HCT116 (cell line): ENCODE measurements at regions not wholly inside any gene's neighbourhood (a gene's known extent, or its start where the extent isn't known, plus 50 kb on each side); places are given as distances from the start of the nearest gene placed in this dataset.

Experiments used
- ATAC-seq: fragments of 200-7000 bp; cut with Tn5 transposase; 2 replicates; pipeline ENCODE4 v1.9.1; 2020; ENCODE audit warnings: mild to moderate bottlenecking, moderate library complexity
- BruUV-seq: library from RNA; stranded (reverse); fragments of 400-500 nt; replicated peaks from 2 replicates; lab custom pipeline; 2021; lab: Mats Ljungman, UMichigan
- CTCF ChIA-PET: fragments of 300-600 bp; sonication (Branson Sonifier 250); formaldehyde crosslinking; loops from one replicate; lab custom pipeline; 2021; ENCODE audit warnings: antibody characterized with exemption; lab: Charles Lee
- POLR2A ChIA-PET: fragments of 300-600, 350-600 bp; sonication (Branson Sonifier 250); formaldehyde crosslinking; loops from one replicate; lab custom pipeline; 2021; ENCODE audit warnings: antibody characterized with exemption; lab: Charles Lee
- RAD21 ChIA-PET, 2 experiments: fragments of 300-600 bp; sonication (Branson Sonifier 250); formaldehyde crosslinking; loops; one replicate each; lab custom pipeline; 2023; ENCODE audit warnings: low total read pairs in 2 of 2; ENCODE audit not compliant: uncharacterized antibody in 2 of 2, unreplicated experiment in 2 of 2, low non-redundant PET in 1 of 2; lab: Charles Lee
- DNase-seq: peaks from one replicate; pipeline ENCODE4 v3.0.0-alpha.2; 2010; ENCODE audit warnings: low read depth, low spot score
- H2AFZ ChIP-seq: fragments of 200-600 bp; shearing (Covaris generic), sonication (generic); 2 replicates; pipeline ENCODE4 v1.6.1; 2017; ENCODE audit warnings: low read depth, mixed run types, mixed read lengths, antibody characterized with exemption, low read length; ENCODE audit not compliant: poor library complexity, severe bottlenecking
- H3K27ac ChIP-seq: 2 replicates; pipeline ENCODE4 v1.5.1; 2012; ENCODE audit warnings: low read depth, low read length
- H3K27me3 ChIP-seq: fragments of 200-600 bp; sonication (generic); 2 replicates; pipeline ENCODE4 v1.6.1; 2016; ENCODE audit warnings: mixed run types, low read length, mixed read lengths; ENCODE audit not compliant: insufficient read depth
- H3K36me3 ChIP-seq, 2 experiments: fragments of 200-500 bp in 1 of 2; fragments of 200-600 bp in 1 of 2; sonication (Bioruptor generic) in 1 of 2; sonication (generic) in 1 of 2; 2 replicates each; pipeline versions ENCODE4 v1.5.1 to v1.6.1; 2014 to 2016; ENCODE audit warnings: low read length in 2 of 2, inconsistent platforms in 1 of 2, mixed read lengths in 1 of 2, mixed run types in 1 of 2; ENCODE audit not compliant: insufficient read depth in 2 of 2, control insufficient read depth in 1 of 2
- H3K4me1 ChIP-seq, 2 experiments: fragments of 200-600 bp in 1 of 2; sonication (generic) in 1 of 2; 2 replicates each; pipeline versions ENCODE4 v1.5.1 to v1.6.1; 2012 to 2017; ENCODE audit warnings: low read length in 2 of 2, inconsistent platforms in 1 of 2, mild to moderate bottlenecking in 1 of 2, mixed read lengths in 1 of 2, mixed run types in 1 of 2, moderate library complexity in 1 of 2; ENCODE audit not compliant: insufficient read depth in 2 of 2, control insufficient read depth in 1 of 2
- H3K4me2 ChIP-seq: fragments of 200-600 bp; sonication (generic); 2 replicates; pipeline ENCODE4 v1.6.1; 2017; ENCODE audit warnings: mixed run types, low read length, mixed read lengths
- H3K4me3 ChIP-seq, 2 experiments: fragments of 200-600 bp in 1 of 2; sonication (generic) in 1 of 2; replicated peaks in 1 of 2; 2 replicates each; pipeline ENCODE4 v1.5.1; 2011 to 2016; ENCODE audit warnings: low read length in 2 of 2, control low read depth in 1 of 2, low read depth in 1 of 2, mild to moderate bottlenecking in 1 of 2, mixed read lengths in 1 of 2, mixed run types in 1 of 2
- H3K79me2 ChIP-seq: fragments of 200-600 bp; sonication (generic); 2 replicates; pipeline ENCODE4 v1.6.1; 2017; ENCODE audit warnings: mild to moderate bottlenecking, mixed run types, low read length, moderate library complexity, mixed read lengths; ENCODE audit not compliant: insufficient read depth
- H3K9ac ChIP-seq: fragments of 200-600 bp; sonication (generic); 2 replicates; pipeline ENCODE4 v1.6.1; 2016; ENCODE audit warnings: low read length, mixed read lengths
- H3K9me2 ChIP-seq: fragments of 200-600 bp; sonication (generic), shearing (Covaris generic); 2 replicates; pipeline ENCODE4 v1.6.1; 2017; ENCODE audit warnings: mixed run types, mild to moderate bottlenecking, moderate library complexity; ENCODE audit not compliant: insufficient read depth
- H3K9me3 ChIP-seq, 2 experiments: fragments of 200-500 bp in 1 of 2; fragments of 200-600 bp in 1 of 2; sonication (Bioruptor generic) in 1 of 2; sonication (generic) in 1 of 2; 2 replicates each; pipeline ENCODE4 v1.6.1; 2014 to 2017; ENCODE audit warnings: low read length in 2 of 2, mixed read lengths in 2 of 2, inconsistent platforms in 1 of 2, low read depth in 1 of 2, mild to moderate bottlenecking in 1 of 2, mixed run types in 1 of 2, moderate library complexity in 1 of 2; ENCODE audit not compliant: control insufficient read depth in 1 of 2, insufficient read depth in 1 of 2
- H4K20me1 ChIP-seq: fragments of 200-600 bp; sonication (generic), shearing (Covaris generic); 2 replicates; pipeline ENCODE4 v1.6.1; 2017; ENCODE audit warnings: mixed run types, mild to moderate bottlenecking, moderate library complexity; ENCODE audit not compliant: insufficient read depth
- ATF3 ChIP-seq: IDR thresholded peaks from 2 replicates; pipeline ENCODE4 v1.6.1; 2012
- CBX3 ChIP-seq: IDR thresholded peaks from 2 replicates; pipeline ENCODE4 v1.6.1; 2012; ENCODE audit warnings: low read depth
- CEBPB ChIP-seq: IDR thresholded peaks from 2 replicates; pipeline ENCODE4 v1.6.1; 2012; ENCODE audit warnings: low read depth
- EGR1 ChIP-seq: IDR thresholded peaks from 2 replicates; pipeline ENCODE4 v1.6.1; 2012; ENCODE audit warnings: low read depth
- ELF1 ChIP-seq: IDR thresholded peaks from 2 replicates; pipeline ENCODE4 v1.6.1; 2012; ENCODE audit warnings: low read depth, borderline replicate concordance
- EZH2 ChIP-seq: fragments of 200-600 bp; sonication (generic); IDR thresholded peaks from 2 replicates; pipeline ENCODE4 v1.6.1; 2017; ENCODE audit warnings: antibody characterized with exemption, mixed run types
- EZH2phosphoT487 ChIP-seq: fragments of 200-600 bp; IDR thresholded peaks from 2 replicates; pipeline ENCODE4 v1.6.1; 2018; ENCODE audit warnings: antibody characterized with exemption, borderline replicate concordance
- FOSL1 ChIP-seq: IDR thresholded peaks from 2 replicates; pipeline ENCODE4 v1.6.1; 2012; ENCODE audit warnings: low read depth
- MAX ChIP-seq: IDR thresholded peaks from 2 replicates; pipeline ENCODE4 v1.6.1; 2012
- POLR2A ChIP-seq: IDR thresholded peaks from 2 replicates; pipeline ENCODE4 v1.7.0; 2011; ENCODE audit warnings: borderline replicate concordance; ENCODE audit not compliant: insufficient read depth, insufficient read length; ENCODE audit errors: extremely low read depth
- POLR2AphosphoS5 ChIP-seq: IDR thresholded peaks from 2 replicates; pipeline ENCODE4 v1.6.1; 2011; ENCODE audit warnings: mild to moderate bottlenecking, low read depth, low read length, moderate library complexity
- RAD21 ChIP-seq: IDR thresholded peaks from 2 replicates; pipeline ENCODE4 v1.6.1; 2012; ENCODE audit warnings: low read depth, mild to moderate bottlenecking
- REST ChIP-seq: IDR thresholded peaks from 2 replicates; pipeline ENCODE4 v1.6.1; 2012; ENCODE audit warnings: low read depth
- SRF ChIP-seq: IDR thresholded peaks from 2 replicates; pipeline ENCODE4 v1.6.1; 2012; ENCODE audit warnings: low read depth
- TCF7L2 ChIP-seq: IDR thresholded peaks from 2 replicates; pipeline ENCODE4 v1.7.0; 2011; ENCODE audit warnings: borderline replicate concordance, inconsistent platforms; ENCODE audit not compliant: insufficient read depth, insufficient read length; ENCODE audit errors: extremely low read depth
- YY1 ChIP-seq: IDR thresholded peaks from 2 replicates; pipeline ENCODE4 v1.6.1; 2011; ENCODE audit warnings: low read length, low read depth, moderate library complexity, mild to moderate bottlenecking; ENCODE audit not compliant: insufficient replicate concordance; ENCODE audit errors: extremely low read depth
- ZFX ChIP-seq: fragments of 450-650 bp; IDR thresholded peaks from 2 replicates; pipeline ENCODE4 v1.6.1; 2017
- ZNF274 ChIP-seq: fragments of 200-500 bp; sonication (Bioruptor generic); IDR thresholded peaks from 2 replicates; pipeline ENCODE4 v1.6.1; 2014; ENCODE audit warnings: mild to moderate bottlenecking, low read depth, low read length, inconsistent platforms
- intact Hi-C: fragments of 100-400 bp; cut with micrococcal nuclease; formaldehyde crosslinking; loops from 2 replicates; pipeline ENCODE4 v1.10.0; 2022
- TF ChIP-seq, protein P1 (sequence below): IDR thresholded peaks from 2 replicates; pipeline ENCODE4 v1.6.1; 2011; ENCODE audit warnings: mild to moderate bottlenecking, low read length, moderate library complexity; ENCODE audit not compliant: insufficient replicate concordance; ENCODE audit errors: extremely low read depth
- TF ChIP-seq, protein P2 (sequence below), 3 experiments: fragments of 200-600 bp in 1 of 3; sonication (generic) in 1 of 3; IDR thresholded peaks in 2 of 3; conservative IDR thresholded peaks in 1 of 3; 2 replicates each; pipeline ENCODE4 v1.5.1; 2012 to 2017; ENCODE audit warnings: low read depth in 2 of 3, low read length in 2 of 3, antibody characterized with exemption in 1 of 3, borderline replicate concordance in 1 of 3, control low read depth in 1 of 3, mild to moderate bottlenecking in 1 of 3, mixed read lengths in 1 of 3, mixed run types in 1 of 3, moderate library complexity in 1 of 3; ENCODE audit not compliant: insufficient read depth in 1 of 3

DNA sequence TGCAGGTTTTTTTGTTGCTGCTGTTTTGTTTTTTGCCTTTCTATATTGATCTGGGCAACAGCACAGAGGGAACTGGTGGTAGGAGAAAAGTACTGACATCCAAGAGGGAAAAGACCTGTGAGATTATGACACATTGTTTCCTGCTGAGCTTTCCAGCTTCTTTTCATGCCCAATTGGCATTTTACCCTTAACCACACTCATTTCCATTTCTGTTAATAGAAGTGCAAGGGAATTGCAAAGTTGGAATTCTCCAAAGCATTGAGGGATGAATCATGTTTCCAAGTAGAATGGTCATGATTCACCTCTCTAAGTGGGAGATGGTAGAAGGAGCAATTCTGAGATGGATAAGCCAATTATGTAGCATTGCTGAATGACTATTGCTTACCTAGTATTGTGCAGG, 161.5 kb downstream of the PPARGC1A start:
- Histone ChIP-seq H3K9ac (no peak overlapping the region), H3K4me1 (no peaks in the 10 kb centered on the region), H3K4me3 (no peak overlapping the region), H3K27me3 (no peaks in the 10 kb centered on the region), H3K36me3 (no peaks in the 10 kb centered on the region), H3K4me2 (no peak overlapping the region), H3K27ac (no peak overlapping the region), H3K9me2 (no peaks in the 10 kb centered on the region), H4K20me1 (no peaks in the 10 kb centered on the region), H3K9me3 (peaks cover 0 to 5% of the 10 kb centered on the region in 2 experiments; a peak in 2 of 4 replicates), H2AFZ (no peak overlapping the region), H3K79me2 (no peaks in the 10 kb centered on the region)
- BruUV-seq, result no TSS peak
- TF ChIP-seq ZNF274 (no peak), EGR1 (no peak), POLR2A (no peak), MAX (no peak), RAD21 (no peak), ATF3 (no peak), REST (no peak), SRF (no peak), EZH2phosphoT487 (no peak), POLR2AphosphoS5 (no peak), EZH2 (no peak), CBX3 (no peak), FOSL1 (no peak), ZFX (no peak), ELF1 (no peak), TCF7L2 (no peak), CEBPB (no peak), YY1 (no peak)
- TF ChIP-seq, protein P1, sequence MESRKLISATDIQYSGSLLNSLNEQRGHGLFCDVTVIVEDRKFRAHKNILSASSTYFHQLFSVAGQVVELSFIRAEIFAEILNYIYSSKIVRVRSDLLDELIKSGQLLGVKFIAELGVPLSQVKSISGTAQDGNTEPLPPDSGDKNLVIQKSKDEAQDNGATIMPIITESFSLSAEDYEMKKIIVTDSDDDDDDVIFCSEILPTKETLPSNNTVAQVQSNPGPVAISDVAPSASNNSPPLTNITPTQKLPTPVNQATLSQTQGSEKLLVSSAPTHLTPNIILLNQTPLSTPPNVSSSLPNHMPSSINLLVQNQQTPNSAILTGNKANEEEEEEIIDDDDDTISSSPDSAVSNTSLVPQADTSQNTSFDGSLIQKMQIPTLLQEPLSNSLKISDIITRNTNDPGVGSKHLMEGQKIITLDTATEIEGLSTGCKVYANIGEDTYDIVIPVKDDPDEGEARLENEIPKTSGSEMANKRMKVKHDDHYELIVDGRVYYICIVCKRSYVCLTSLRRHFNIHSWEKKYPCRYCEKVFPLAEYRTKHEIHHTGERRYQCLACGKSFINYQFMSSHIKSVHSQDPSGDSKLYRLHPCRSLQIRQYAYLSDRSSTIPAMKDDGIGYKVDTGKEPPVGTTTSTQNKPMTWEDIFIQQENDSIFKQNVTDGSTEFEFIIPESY, result no peak
- TF ChIP-seq, protein P2, sequence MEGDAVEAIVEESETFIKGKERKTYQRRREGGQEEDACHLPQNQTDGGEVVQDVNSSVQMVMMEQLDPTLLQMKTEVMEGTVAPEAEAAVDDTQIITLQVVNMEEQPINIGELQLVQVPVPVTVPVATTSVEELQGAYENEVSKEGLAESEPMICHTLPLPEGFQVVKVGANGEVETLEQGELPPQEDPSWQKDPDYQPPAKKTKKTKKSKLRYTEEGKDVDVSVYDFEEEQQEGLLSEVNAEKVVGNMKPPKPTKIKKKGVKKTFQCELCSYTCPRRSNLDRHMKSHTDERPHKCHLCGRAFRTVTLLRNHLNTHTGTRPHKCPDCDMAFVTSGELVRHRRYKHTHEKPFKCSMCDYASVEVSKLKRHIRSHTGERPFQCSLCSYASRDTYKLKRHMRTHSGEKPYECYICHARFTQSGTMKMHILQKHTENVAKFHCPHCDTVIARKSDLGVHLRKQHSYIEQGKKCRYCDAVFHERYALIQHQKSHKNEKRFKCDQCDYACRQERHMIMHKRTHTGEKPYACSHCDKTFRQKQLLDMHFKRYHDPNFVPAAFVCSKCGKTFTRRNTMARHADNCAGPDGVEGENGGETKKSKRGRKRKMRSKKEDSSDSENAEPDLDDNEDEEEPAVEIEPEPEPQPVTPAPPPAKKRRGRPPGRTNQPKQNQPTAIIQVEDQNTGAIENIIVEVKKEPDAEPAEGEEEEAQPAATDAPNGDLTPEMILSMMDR (IDR thresholded peaks at IDR 0.05 in 2 of 3, conservative IDR thresholded peaks at IDR 0.05 in 1 of 3; ENCODE audit: borderline replicate concordance in 1 of 3, insufficient read depth in 1 of 3, low read depth in 2 of 3, low read length in 2 of 3), result no peak
- ATAC-seq, result no peak
- no peak for DNase-seq
- ChIA-PET RAD21 (no interaction called here), CTCF (no interaction called here), POLR2A (no interaction called here)
- intact Hi-C loops, result no loop called here
